ENCODE measurements at regions not wholly inside any gene's neighbourhood (a gene's known extent, or its start where the extent isn't known, plus 50 kb on each side); places are given as distances from the start of the nearest gene placed in this dataset.
"Not testable (repeated sequence)": the region's sequence is repeated elsewhere in the genome, so short reads cannot be mapped to it uniquely, and the experiment has no call there.

- in situ Hi-C loops (cut with MboI; ENCODE audit: low sequenced_read_pairs, unreplicated experiment), result no loop called here
- no peak for TF ChIP-seq CTCF (IDR thresholded peaks at IDR 0.05; ENCODE audit: borderline replicate concordance, control extremely low read depth, extremely low read depth, insufficient read depth, missing control alignments)
- DNase-seq (ENCODE audit: low spot score), result no peak
Measured at GRCh38 chr1:192453360-192453992, 122.1 kb upstream of the RGS1 start.

- no peak for DNase-seq (ENCODE audit: low spot score)
- in situ Hi-C loops (cut with MboI; ENCODE audit: low sequenced_read_pairs, unreplicated experiment), result no loop called here
- TF ChIP-seq CTCF (IDR thresholded peaks at IDR 0.05; ENCODE audit: borderline replicate concordance, control extremely low read depth, extremely low read depth, insufficient read depth, missing control alignments), result no peak
Measured at GRCh38 chr1:192459467-192459866, 116.1 kb upstream of the RGS1 start.

- in situ Hi-C loops (cut with MboI; ENCODE audit: low sequenced_read_pairs, unreplicated experiment), result no loop called here
- no peak for TF ChIP-seq CTCF (IDR thresholded peaks at IDR 0.05; ENCODE audit: borderline replicate concordance, control extremely low read depth, extremely low read depth, insufficient read depth, missing control alignments)
- DNase-seq (ENCODE audit: low spot score), result no peak
Measured at GRCh38 chr1:192461684-192462083, 113.9 kb upstream of the RGS1 start.

- in situ Hi-C loops (cut with MboI; ENCODE audit: low sequenced_read_pairs, unreplicated experiment), result no loop called here
- TF ChIP-seq CTCF (IDR thresholded peaks at IDR 0.05; ENCODE audit: borderline replicate concordance, control extremely low read depth, extremely low read depth, insufficient read depth, missing control alignments), result no peak
- DNase-seq (ENCODE audit: low spot score), result no peak
Measured at GRCh38 chr1:192462616-192463015, 113.0 kb upstream of the RGS1 start.

GRCh38 chr1:192463661-192464060, 111.9 kb upstream of the RGS1 start:
- TF ChIP-seq CTCF (IDR thresholded peaks at IDR 0.05; ENCODE audit: borderline replicate concordance, control extremely low read depth, extremely low read depth, insufficient read depth, missing control alignments), result no peak
- in situ Hi-C loops (cut with MboI; ENCODE audit: low sequenced_read_pairs, unreplicated experiment), result no loop called here

GRCh38 chr1:192465221-192465620, 110.4 kb upstream of the RGS1 start:
- DNase-seq (ENCODE audit: low spot score); in situ Hi-C loops (cut with MboI; ENCODE audit: low sequenced_read_pairs, unreplicated experiment): not testable (repeated sequence)

More at GRCh38 chr1:192463661-192464060, 111.9 kb upstream of the RGS1 start:
- no peak for DNase-seq (ENCODE audit: low spot score)

GRCh38 chr1:192474080-192474683, 101.4 kb upstream of the RGS1 start:
- peak; percentile 47 for TF ChIP-seq CTCF (IDR thresholded peaks at IDR 0.05; ENCODE audit: borderline replicate concordance, control extremely low read depth, extremely low read depth, insufficient read depth, missing control alignments)
- DNase-seq (ENCODE audit: low spot score), result peak; percentile 35
- in situ Hi-C loops (cut with MboI; ENCODE audit: low sequenced_read_pairs, unreplicated experiment), result loop anchor here (5.0 to 10.0 kb wide), 2 partner anchors 133 to 541 kb away; no protein-coding TSS in a partner anchor
